Right kidney (tissue), 1 donor: ENCODE measurements at regions not wholly inside any gene's neighbourhood (a gene's known extent, or its start where the extent isn't known, plus 50 kb on each side); places are given as distances from the start of the nearest gene placed in this dataset.

Experiments
- DNase-seq: peaks from one replicate; pipeline ENCODE4 v3.0.0-alpha.2; 2016

GRCh38 chr13:89845874-89846273 is 1501.6 kb upstream of the MIR17HG start:
- DNase-seq = no peak

- DNase-seq = no peak
Measured at GRCh38 chr13:89846926-89847585, 1500.4 kb upstream of the MIR17HG start.

- no peak for DNase-seq
Measured at GRCh38 chr13:89852570-89852969, 1494.9 kb upstream of the MIR17HG start.

GRCh38 chr13:89856512-89856911 is 1491.0 kb upstream of the MIR17HG start:
- no peak for DNase-seq

- no peak for DNase-seq
Measured at GRCh38 chr13:89857502-89857901, 1490.0 kb upstream of the MIR17HG start.

GRCh38 chr13:89862011-89862690 is 1485.3 kb upstream of the MIR17HG start:
- DNase-seq = no peak

- DNase-seq = no peak
Measured at GRCh38 chr13:89862691-89863036, 1484.8 kb upstream of the MIR17HG start.

GRCh38 chr13:89865164-89866064 is 1482.1 kb upstream of the MIR17HG start:
- no peak for DNase-seq

- no peak for DNase-seq
Measured at GRCh38 chr13:89869312-89869711, 1478.2 kb upstream of the MIR17HG start.

- DNase-seq = no peak
Measured at GRCh38 chr13:89878904-89879303, 1468.6 kb upstream of the MIR17HG start.

GRCh38 chr13:89880201-89880600 is 1467.3 kb upstream of the MIR17HG start:
- DNase-seq = no peak

GRCh38 chr13:89883893-89884448 is 1463.5 kb upstream of the MIR17HG start:
- DNase-seq = no peak

- no peak for DNase-seq
Measured at GRCh38 chr13:89890806-89891205, 1456.7 kb upstream of the MIR17HG start.

- DNase-seq = no peak
Measured at GRCh38 chr13:89891416-89891815, 1456.1 kb upstream of the MIR17HG start.

- no peak for DNase-seq
Measured at GRCh38 chr13:89897681-89898080, 1449.8 kb upstream of the MIR17HG start.

GRCh38 chr13:89899302-89900103 is 1448.0 kb upstream of the MIR17HG start:
- DNase-seq = no peak

- DNase-seq = no peak
Measured at GRCh38 chr13:89900104-89900765, 1447.3 kb upstream of the MIR17HG start.

- DNase-seq = no peak
Measured at GRCh38 chr13:89902223-89902622, 1445.3 kb upstream of the MIR17HG start.

GRCh38 chr13:89903115-89903514 is 1444.4 kb upstream of the MIR17HG start:
- DNase-seq = no peak

GRCh38 chr13:89910166-89910565 is 1437.3 kb upstream of the MIR17HG start:
- DNase-seq = no peak

- DNase-seq = no peak
Measured at GRCh38 chr13:89916551-89916950, 1430.9 kb upstream of the MIR17HG start.

- no peak for DNase-seq
Measured at GRCh38 chr13:89920461-89920860, 1427.0 kb upstream of the MIR17HG start.
